Stimulated activated CD4-positive, alpha-beta T cell treated with anti-CD3 and anti-CD28 coated beads, TNF-alpha, amount 100 ng/mL, for 4 hours (primary cell): ENCODE measurements at regions not wholly inside any gene's neighbourhood (a gene's known extent, or its start where the extent isn't known, plus 50 kb on each side); places are given as distances from the start of the nearest gene placed in this dataset.
"Not testable (repeated sequence)": the region's sequence is repeated elsewhere in the genome, so short reads cannot be mapped to it uniquely, and the experiment has no call there.

Source experiments
- DNase-seq, 3 experiments: peaks; one replicate each; pipeline ENCODE4 v3.0.0-alpha.2; 2020; ENCODE audit warnings: low read depth in 3 of 3

DNA sequence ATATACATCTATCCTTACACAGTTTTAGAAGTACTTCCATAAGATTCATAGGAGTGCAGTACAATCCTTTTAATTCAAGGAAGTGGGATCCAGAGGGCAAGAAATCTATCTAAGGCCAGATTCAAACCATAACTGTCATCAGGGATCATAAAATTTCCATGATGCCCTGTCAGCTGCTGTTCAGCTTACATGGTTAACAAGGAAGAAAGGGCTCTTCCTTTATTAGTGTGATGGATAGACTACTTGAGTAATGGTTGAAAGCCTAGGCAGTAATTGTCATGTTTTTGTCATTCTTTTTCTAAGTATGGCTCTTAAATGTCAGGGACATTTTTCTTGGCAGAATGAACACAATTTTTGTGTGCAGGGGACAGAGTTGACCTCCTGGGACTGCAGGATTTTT is 159.8 kb upstream of the CXCL13 start:
- no peak for DNase-seq

- no peak for DNase-seq
Observed at GRCh38 chr4:77446601-77447000, 159.0 kb upstream of the CXCL13 start.

DNA sequence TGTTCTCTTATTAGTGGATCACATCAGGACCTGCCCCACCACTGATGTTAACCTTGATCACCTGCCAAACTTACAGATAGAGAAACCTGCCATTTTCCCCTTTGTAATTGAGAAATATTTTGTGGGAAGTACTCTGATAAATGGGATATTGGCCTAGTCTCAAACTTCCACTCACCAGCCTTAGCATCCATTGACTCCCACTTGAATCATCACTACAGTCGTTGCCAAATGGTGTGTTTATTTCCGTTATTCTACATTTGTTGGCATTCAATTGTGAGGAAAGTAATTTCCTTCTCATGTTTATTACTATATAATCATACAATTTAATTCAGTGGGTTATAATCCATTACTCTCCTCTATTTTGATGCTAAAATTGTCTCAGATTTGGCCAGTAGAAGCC is 156.4 kb upstream of the CXCL13 start:
- DNase-seq: no peak

GRCh38 chr4:77450006-77450405 is 155.6 kb upstream of the CXCL13 start:
- DNase-seq: no peak

DNA sequence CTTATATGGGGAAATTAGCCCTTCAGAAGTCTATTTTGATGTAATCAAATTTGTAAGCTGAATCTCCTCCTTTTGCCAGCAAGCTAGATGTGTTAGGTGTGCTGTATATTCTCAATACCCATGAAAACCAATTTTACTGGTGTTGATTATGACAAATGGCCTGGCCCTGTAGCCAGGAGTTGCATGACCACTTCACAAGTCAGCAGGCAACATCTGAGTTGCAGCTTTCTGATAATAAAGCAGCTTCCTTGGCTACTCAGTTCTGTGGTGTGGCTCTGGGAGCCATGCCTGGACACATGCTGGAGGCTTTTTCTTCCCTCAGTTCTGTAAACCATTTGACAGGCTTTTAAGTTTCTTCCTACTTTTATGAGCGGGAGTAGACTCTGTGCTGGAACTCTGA is 154.1 kb upstream of the CXCL13 start:
- DNase-seq: no peak

DNA sequence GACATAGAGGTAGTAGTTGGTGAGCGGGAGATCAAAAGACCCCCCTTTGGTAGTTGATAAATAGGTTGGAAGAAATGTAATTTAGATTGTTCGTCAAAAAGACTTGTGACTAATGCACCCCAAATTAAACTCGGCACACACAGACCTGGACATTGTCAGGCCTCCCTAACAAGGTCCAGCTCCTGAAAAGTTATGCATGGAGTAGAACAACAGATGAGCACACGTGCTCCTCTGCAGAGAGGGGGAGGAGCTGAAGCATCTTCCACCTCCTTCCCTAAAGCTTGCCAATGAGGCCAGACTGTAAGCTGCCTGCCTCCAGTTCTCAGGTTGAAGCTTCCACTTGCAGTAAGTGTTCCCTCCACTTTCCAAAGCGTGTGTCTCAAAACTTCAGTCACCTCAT is 153.5 kb upstream of the CXCL13 start:
- DNase-seq: not testable (repeated sequence)

- no peak for DNase-seq
Observed at GRCh38 chr4:77453911-77454310, 151.7 kb upstream of the CXCL13 start.

DNA sequence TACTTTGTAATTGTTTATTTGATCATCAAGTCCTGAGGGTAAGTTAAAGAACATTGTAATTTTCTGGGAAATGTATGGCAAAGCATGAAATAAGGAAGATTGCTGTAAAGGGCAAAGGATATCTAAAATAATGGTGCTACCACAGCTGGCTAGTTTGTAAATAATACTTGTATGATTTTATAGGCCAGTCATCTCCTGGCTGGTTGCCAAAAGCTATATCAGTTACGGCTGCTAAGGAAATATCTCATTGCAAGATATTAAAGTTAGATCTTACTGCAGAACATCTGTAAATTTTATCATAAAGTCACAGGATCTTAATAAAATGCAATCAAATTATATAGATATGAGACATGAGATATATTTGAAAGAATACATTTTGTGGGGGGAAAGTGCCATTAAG is 150.8 kb upstream of the CXCL13 start:
- no peak for DNase-seq

DNA sequence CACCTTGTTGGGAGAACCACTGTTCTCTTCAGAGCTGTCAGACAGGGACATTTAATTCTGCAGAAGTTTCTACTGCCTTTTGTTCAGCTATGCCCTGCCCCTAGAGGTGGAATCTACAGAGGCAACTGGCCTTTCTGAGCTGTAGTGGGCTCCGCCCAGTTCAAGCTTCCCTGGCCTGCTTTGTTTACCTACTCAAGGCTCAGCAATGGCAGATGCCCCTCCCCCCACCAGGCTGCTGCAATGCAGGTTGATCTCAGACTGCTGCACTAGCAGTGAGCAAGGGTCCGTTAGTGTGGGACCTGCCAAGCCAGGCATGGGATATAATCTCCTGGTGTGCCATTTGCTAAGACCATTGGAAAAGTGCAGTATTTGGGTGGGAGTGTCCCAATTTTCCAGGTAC is 141.5 kb upstream of the CXCL13 start:
- not testable (repeated sequence) for DNase-seq

DNA sequence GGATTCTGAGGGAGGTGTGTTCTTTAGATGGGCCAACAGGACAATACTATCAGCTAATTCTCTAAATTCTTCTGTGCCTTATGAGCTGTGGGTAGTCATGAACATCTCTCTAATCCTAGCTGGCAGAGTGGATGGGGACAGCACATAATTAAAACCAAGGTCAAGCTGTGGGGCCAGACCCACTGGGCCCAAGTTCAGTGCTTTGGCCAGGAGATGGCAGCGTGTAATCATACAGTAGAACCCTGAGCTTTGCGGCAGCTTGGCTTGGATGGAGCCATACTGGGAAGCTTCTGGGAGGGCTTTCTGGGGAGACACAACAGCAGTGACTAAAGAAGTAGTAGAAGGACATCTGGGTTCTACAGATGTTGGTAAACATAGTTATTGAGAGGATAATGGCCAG is 140.3 kb upstream of the CXCL13 start:
- no peak for DNase-seq

DNA sequence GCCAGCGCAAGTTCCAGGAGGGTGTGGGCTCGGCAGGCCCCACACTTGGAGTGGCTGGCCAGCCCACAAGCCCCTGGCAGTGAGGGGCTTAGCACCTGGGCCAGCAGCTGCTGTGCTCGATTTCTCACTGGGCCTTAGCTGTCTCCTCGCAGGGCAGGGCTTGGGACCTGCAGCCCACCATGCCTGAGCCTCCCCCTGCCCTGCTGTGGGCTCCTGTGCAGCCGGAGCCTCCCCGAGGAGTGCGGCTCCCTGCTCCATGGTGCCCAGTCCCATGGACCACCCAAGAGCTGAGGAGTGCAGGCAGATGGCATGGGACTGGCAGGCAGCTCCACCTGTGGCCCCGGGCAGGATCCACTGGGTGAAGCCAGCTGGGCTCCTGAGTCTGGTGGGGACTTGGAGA is 139.2 kb upstream of the CXCL13 start:
- no peak for DNase-seq

GRCh38 chr4:77471821-77472495 is 133.7 kb upstream of the CXCL13 start:
- DNase-seq: no peak

GRCh38 chr4:77473509-77473908 is 132.1 kb upstream of the CXCL13 start:
- DNase-seq: no peak

DNA sequence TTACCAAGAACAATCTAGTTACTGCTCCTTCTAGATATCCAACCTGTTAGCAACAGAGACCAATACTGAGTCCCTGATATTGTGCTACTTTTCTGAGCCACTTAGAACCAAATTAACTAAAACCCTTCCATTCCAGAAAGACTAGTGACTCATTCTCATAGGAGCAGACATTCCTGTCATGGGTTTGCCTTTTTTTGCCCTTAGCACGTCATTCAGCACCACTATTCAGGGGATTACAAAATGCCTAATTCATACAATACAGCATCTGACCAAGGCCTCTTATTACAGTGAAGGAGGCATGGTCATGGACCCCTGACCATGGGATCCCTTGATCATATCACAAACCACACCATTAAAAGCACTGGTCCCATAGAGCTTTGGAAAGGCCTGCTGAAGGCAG is 123.8 kb upstream of the CXCL13 start:
- DNase-seq: no peak

GRCh38 chr4:77488882-77489281 is 116.7 kb upstream of the CXCL13 start:
- DNase-seq: no peak

GRCh38 chr4:77493120-77493752 is 112.4 kb upstream of the CXCL13 start:
- no peak for DNase-seq

DNA sequence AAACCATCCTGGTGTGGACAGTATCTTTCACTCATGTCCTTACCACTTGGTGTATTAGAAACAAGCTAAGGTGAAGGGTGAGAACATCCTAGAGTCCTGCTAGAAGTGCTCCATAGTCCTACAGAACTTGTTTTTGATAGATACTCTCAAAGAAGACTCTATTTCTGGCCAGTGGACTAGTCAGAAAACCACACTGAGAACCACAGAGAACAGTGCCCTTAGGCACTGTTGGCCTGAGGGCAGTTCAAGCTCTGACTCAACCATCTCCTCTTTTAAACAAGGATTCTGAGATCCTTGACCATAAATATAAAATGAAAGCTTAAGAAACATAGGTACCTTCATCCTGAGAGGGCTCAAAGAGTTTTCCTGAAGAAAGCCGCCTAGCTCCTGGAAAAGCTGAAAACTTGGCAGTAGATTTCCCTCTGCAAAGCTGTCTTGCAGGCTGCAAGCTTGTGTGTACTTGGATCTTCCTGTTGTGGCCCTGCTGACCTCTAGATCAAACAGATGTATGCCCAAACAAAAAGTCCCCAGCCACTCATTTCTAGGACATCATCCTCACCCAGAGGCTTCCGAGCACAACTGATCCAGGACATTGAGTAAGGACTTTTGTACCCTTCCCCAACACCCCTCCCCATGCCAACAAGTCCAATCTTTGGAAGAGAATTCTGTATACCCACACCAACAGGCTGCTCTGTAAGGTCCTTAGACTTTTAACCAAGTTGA is 111.6 kb upstream of the CXCL13 start:
- DNase-seq: no peak

GRCh38 chr4:77496457-77496856 is 109.2 kb upstream of the CXCL13 start:
- DNase-seq: no peak

GRCh38 chr4:77500801-77501200 is 104.8 kb upstream of the CXCL13 start:
- no peak for DNase-seq

GRCh38 chr4:77501240-77501639 is 104.4 kb upstream of the CXCL13 start:
- DNase-seq: no peak

GRCh38 chr4:77501851-77502250 is 103.8 kb upstream of the CXCL13 start:
- DNase-seq: no peak

DNA sequence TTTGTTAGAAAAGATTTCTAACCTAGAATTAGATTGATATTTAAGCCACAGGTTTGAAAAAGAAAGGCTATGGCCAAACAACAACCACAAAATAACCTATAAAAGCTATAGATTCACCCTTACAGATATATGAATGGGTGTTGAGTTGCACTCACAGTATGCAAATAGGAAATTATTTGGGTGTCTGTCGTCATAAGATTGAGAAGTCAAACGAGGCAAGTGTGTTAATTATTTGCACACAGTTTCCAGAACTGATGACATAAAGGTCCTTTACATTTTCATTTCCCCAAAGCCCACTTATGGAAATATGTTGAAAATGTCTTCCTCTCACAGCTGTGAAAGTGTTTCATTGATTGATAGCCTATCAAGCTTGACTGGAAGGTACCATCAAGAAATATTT is 101.2 kb upstream of the CXCL13 start:
- DNase-seq: no peak

- DNase-seq: no peak
Observed at GRCh38 chr4:77505275-77505957, 100.2 kb upstream of the CXCL13 start.
